SH-SY5Y (cell line): ENCODE measurements at regions not wholly inside any gene's neighbourhood (a gene's known extent, or its start where the extent isn't known, plus 50 kb on each side); places are given as distances from the start of the nearest gene placed in this dataset.

Source experiments
- GATA2 ChIP-seq: IDR thresholded peaks from 2 replicates; pipeline ENCODE4 v1.6.1; 2011; ENCODE audit warnings: mild to moderate bottlenecking, low read depth, low read length
- GATA3 ChIP-seq: IDR thresholded peaks from 2 replicates; pipeline ENCODE4 v1.6.1; 2011; ENCODE audit warnings: low read depth, mild to moderate bottlenecking, low read length, moderate library complexity

DNA sequence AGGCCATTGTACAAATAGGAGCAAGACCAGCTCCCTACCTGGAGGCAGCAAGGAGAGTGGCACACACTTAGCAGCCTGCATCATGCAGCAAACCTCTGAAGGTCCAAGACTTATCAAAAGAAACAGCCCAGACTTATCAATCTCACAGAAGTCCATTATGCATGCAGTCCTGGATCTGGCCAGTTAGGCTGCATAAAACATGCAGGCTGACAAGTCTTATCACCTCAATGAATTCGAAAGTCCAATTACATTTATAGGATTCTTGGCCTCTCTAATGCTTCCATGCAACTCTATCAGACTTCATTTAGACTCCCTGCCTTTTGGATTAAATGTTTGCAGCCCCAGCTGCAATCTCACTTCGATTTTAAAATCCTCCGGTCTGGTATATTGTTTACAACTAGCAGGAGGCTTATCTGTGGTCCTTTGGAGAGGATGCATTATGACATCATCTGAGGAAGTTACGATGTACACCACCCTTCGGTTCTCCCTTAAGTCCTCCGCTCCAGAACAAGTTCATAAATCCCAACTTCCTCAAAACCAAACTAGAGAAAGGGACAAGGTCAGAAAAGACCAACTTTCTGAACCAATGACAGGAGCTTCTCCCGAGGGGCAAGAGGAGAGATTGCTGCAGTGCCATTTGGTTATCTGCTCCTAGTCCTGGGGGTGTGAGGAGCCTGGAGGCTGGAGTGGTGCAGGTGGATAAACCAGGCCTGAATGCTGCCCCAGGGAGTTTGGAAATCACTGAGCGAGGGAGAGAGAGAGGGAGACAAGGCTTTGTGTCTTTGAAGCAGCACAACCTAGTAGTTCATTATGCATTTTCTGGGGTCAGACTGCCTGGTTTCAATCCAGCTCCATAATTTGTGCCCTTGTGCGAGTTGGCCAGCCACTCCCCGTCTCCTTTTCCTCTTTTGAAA, 313.9 kb downstream of the TLE1 start:
- TF ChIP-seq GATA2 (no peak), GATA3 (no peak)
